GM18951 (cell line): ENCODE measurements at regions not wholly inside any gene's neighbourhood (a gene's known extent, or its start where the extent isn't known, plus 50 kb on each side); places are given as distances from the start of the nearest gene placed in this dataset.

ENCODE experiments used
- POLR2A ChIP-seq: IDR thresholded peaks from 4 replicates; pipeline ENCODE4 v1.6.1; 2011; ENCODE audit warnings: mild to moderate bottlenecking; ENCODE audit not compliant: insufficient read length, insufficient read depth; ENCODE audit errors: extremely low read depth
- in situ Hi-C: fragments of 300-500 bp; cut with MboI; formaldehyde crosslinking; loops from one replicate; pipeline ENCODE4 v1.12.0; 2022; ENCODE audit warnings: low sequenced_read_pairs, mixed read lengths, inconsistent platforms; ENCODE audit not compliant: unreplicated experiment

- in situ Hi-C loops: no loop called here
- TF ChIP-seq POLR2A: no peak
These were observed 90.6 kb upstream of the TLE3 start for GRCh38 chr15:70188286-70188685.

GRCh38 chr15:70187331-70187730 is 89.6 kb upstream of the TLE3 start:
- in situ Hi-C loops: no loop called here
- no peak for TF ChIP-seq POLR2A

GRCh38 chr15:70186152-70186551 is 88.4 kb upstream of the TLE3 start:
- in situ Hi-C loops: no loop called here
- TF ChIP-seq POLR2A: no peak

DNA sequence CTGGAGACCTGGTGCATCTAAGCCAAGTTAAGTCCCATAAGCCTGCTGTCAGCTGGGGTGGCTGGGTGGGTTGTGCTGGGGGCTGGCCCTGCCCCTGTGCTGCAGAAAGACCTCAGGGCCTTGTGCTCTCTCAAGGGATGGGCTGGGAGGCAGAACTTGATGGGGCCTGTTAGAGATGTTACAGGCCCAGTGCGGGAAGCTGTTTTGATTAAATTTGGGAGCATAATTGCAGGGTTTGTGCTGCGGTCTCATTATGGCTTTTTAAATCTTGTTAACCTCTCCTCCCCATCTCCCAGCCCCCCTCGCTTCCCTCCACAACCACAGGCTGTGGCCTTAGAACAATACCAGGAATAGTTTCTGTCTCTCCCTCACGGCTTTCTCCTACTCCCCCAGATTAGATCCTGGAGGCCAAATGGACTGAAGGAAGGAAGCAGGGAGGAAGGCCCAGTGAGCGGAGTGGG is 87.6 kb upstream of the TLE3 start:
- TF ChIP-seq POLR2A: no peak
- in situ Hi-C loops: no loop called here

DNA sequence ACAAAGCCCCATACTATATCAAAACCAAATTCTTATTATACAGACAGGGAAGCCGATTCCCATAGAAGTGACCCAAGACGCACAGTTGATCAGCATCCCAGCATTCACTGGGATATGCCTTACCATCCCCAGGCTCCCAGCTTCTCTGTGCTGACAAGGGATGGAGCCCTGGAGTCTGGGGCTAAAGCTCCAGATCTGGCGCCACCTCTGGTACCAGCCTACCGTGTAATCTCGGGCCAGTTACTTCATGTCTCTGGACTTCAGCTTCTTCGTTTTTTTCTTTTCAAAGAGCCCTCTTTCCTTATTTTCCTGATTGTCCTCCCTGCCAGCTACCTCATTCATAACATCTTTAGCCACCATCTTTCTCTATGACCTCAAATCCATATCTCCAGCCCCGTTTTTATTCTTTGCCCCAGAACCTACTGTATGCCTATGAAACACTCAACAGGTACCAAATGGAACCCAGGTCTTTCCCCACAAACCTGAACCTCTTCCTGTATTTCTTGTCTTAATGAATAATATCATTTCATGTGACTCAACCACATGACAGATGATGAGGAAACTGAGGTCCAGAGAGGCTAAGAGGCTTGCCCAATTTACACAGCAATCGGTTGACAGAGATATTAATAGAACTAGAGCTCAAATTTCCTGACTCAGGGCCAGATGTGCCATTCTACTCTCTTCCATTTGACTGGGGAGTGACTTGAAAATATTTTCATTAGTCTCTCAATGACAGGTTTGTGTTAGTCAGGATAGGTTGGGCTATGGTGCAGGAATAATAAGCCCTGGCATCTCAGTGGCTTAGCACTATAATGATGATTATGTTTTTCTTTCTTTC is 85.4 kb upstream of the TLE3 start:
- in situ Hi-C loops: no loop called here
- no peak for TF ChIP-seq POLR2A

DNA sequence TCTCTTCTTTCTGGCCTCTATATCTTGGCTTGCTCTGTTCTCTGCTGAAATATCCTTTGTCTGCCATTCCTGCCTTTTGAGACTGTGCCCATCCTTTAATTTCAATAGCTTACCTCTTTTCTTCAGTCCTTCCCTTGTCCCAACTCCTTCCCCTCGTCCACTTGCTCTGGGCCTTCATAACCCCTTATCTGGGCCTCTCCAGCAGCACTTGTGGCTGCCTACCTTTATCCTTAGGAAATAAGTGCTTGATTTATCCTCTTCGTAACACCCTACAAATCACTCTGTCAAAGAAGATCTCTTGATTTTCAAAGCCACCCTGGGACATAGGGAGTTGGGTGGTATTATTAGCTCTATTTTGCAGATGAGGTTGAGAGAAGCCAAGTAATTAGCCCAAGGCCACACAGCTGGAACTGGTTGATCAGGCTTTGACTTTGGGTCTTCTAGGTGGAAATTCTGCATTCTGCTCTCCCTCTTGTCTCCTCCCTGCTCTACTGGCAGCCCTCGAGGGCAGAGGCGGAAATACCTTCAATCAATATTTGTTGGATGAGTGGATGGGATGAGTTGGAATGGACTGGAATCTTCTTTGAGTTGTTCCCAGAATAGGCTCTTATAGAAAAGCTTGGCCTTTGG is 84.0 kb upstream of the TLE3 start:
- in situ Hi-C loops: no loop called here
- TF ChIP-seq POLR2A: no peak

DNA sequence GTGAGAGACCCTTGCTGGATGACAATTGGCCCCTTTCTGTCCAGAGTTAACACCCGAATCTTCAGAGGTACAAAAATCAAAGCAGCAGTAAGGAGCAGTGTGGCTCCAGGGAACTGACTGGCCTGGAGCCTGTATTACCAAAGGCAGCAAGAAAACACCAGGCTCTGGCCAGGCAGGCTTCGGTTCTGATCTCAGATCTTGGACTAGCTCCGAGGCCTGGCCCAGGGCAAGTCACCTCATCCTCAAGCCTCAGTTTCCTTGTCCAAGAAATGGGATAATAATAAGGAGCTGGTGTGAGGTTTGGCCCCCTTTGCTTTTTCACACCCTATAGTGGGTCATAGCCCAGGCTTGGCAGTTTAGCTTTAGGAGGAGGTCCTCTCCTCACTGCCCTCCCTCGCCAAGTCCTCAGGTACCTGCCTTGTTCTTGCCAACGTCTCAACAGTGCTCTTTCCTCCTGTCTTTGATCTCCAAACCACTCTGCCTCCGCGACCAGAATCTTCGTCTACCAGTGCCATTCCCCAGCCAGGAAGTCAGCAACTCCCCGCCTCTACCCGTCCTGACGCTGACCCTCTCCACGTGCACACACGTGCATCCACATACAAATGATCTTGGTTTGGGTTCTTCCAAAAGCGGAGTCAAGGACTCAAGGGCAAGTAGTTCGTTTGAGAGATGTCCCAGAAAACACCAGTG is 82.6 kb upstream of the TLE3 start:
- TF ChIP-seq POLR2A: no peak
- in situ Hi-C loops: no loop called here

DNA sequence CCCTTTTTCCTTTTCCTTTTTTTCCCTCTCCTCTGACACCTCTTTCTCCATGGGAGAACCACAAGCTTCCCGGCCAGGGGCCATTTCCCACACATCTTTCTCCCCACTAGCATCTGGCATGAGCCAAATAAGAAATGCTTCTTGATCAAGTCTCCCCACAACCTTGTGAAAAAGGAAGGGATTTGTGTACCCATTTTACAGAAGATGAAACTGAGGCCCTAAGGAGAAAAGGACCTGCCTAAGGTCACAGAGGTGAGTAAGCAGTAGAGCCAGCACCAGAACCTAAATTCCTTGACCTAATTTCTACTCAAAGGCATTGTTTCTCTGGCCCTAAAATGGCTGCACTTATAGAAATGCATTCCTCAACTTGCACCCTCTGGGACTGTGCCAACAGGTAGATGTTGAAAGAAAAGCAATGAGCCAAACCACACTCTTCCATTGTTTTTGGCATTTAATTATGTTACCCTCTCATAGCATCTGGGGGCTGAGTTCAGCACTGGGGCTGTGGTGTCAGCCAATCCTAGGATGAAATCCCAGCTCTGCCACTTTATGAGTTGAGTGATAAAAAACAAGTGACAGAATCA is 81.7 kb upstream of the TLE3 start:
- TF ChIP-seq POLR2A: no peak
- in situ Hi-C loops: no loop called here

DNA sequence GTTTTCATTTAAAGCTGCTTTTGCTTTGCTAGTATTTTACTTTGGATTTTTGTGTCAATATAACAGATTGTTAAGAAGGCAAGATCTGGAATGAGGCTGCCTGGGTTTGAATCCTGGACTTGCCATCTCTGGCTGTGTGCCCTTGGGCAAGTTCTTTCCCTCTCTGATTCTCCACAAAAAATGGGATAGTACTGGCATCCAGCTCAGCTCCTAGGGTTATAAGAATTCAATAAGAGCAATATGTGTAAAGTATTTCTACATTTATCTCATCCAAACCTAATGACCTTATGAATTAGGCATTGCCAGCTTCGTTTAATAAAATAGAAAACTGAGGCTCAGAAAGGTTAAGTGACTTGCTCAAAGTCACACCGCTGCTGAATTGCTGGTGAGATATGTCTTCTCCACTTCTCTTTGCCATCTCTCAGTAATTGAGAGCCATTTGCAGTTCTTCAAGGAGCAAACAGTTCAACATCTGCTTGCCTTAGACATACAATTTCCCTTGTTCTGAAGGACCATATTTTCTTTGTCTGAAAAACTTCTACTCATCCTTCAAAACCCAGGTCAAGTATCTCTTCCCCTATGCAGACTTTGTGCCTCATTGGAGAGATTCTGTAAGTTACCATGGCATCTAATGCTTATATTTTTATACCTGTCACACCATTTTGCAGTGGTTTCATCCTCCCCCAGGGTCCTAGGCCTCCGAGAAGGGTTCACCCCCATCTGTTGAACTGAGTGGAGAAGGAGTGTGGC is 80.8 kb upstream of the TLE3 start:
- TF ChIP-seq POLR2A: no peak
- in situ Hi-C loops: no loop called here

DNA sequence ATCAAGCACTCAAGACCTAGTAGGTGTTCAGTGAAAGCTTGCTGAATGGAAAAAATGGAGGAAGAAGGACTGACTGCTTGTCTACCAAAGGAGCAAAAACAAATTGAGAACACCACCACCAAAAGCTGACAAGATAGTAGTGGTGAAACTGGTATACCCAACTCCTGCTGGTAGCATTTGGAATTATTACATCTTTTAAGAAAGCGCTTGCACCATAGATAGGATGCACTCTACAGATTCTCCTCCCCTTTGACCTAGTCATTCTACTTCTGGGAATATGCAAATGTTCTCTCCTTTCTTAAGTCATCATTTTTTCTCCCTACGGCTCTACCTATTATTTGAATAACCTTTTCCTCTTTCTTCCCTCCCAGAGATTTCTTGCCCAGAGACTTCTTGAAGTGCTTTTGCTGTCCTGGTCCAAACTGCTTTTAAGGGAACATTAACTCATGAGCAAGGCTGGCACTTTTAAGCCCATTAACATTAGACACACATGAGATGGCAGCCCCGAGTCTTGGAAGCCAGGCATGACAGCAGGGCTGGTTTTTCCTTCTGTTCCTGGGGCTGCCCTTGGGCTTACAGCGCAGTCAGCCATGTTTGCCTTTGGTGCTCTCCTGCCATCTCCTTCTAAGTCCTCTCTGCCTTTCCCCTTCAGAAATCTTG is 75.0 kb upstream of the TLE3 start:
- in situ Hi-C loops: no loop called here
- no peak for TF ChIP-seq POLR2A

DNA sequence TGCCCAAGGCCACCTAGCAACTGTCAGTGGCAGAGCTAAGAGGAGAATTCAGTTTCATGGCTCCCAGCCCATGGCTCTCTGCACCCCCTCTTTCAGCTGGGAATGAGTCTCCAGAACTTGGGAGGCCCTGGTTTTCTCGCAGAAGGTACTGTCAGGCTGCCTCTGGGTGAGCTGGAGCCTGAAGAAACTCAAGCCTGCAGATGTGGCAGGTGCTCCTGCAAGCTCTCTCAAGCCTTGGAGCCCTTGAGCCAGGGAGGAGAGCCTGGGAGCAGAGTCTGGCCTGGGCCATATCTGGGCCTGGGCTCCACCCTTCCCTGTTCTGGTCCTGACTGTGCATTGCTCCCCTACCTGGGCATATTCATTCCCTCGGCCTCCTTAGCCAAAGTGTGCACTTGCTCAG is 74.4 kb upstream of the TLE3 start:
- TF ChIP-seq POLR2A: no peak
- in situ Hi-C loops: no loop called here

- in situ Hi-C loops: no loop called here
- no peak for TF ChIP-seq POLR2A
These were observed 73.7 kb upstream of the TLE3 start for GRCh38 chr15:70171256-70171886.

DNA sequence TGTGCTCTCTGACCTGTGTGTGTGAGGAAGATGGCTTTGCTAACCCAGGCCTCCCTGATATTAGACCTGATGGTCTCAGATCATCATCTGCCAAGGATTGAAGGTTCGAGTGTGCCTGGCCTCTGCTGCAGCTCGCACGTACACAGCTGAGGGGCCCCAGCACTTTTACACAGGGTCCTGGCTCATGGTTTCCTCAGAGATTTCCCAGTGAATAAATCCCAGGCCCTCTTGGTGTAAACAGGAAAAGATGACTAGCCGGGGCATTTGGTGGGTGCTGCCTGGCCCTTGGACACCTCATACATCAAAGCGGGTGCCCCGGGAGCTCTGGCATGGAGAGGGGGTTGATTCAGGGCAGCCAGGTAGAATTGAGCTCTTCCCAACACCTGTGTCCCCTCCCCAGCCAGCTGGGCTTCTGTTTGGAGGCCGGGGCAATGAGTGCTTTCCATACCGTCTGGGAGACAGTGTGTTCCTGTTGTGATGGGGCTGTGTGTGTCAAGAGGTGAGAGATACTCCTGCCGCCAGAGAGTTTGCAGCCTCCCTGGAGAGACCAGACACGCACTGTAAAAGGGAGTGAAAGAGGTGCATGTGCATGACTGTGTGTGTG is 72.5 kb upstream of the TLE3 start:
- TF ChIP-seq POLR2A: no peak
- in situ Hi-C loops: no loop called here
